ENCODE measurements at regions not wholly inside any gene's neighbourhood (a gene's known extent, or its start where the extent isn't known, plus 50 kb on each side); places are given as distances from the start of the nearest gene placed in this dataset.
A peak's percentile ranks its signal among the peaks of the same experiment; 100 is the strongest.

GRCh38 chr18:57909620-57910019 lies 106.5 kb upstream of the ATP8B1 start:
- Mint-ChIP-seq H3K9me3 (ENCODE audit: unreplicated experiment) (no peaks in the 10 kb centered on the region), H3K4me3 (ENCODE audit: unreplicated experiment) (no peak overlapping the region), H3K27ac (ENCODE audit: unreplicated experiment) (no peak overlapping the region), H3K27me3 (ENCODE audit: unreplicated experiment) (peaks cover 3% of the 10 kb centered on the region), H3K4me1 (ENCODE audit: low read depth, unreplicated experiment) (peaks cover 11% of the 10 kb centered on the region), H3K36me3 (ENCODE audit: unreplicated experiment) (no peaks in the 10 kb centered on the region)
- TF ChIP-seq CTCF (IDR thresholded peaks at IDR 0.05; ENCODE audit: partially characterized antibody, unreplicated experiment), result no peak
- DNase-seq, result no peak

DNA sequence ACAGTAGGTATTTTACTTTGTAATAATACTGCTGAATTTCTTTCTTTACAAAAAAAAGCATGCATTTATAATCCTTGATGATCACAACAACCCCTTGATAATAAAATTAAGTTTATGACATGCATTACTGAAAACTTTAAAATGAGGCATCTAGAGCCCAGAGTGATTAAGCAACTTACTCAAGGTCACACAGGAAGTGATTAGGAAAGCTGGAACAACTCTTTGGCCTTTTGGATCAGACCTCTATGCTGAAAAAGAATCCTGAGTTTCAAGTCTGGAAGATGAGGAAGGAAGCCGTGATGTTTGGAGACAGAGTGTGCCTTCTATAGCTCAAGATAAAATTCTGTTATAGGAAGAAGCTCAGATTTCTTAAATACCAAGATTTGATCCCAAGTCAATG lies 105.0 kb upstream of the ATP8B1 start:
- Mint-ChIP-seq H3K9me3 (ENCODE audit: unreplicated experiment) (no peaks in the 10 kb centered on the region), H3K27me3 (ENCODE audit: unreplicated experiment) (peaks cover 3% of the 10 kb centered on the region), H3K27ac (ENCODE audit: unreplicated experiment) (no peak overlapping the region), H3K4me3 (ENCODE audit: unreplicated experiment) (no peak overlapping the region), H3K36me3 (ENCODE audit: unreplicated experiment) (no peaks in the 10 kb centered on the region), H3K4me1 (ENCODE audit: low read depth, unreplicated experiment) (peaks cover 4% of the 10 kb centered on the region)
- no peak for DNase-seq
- TF ChIP-seq CTCF (IDR thresholded peaks at IDR 0.05; ENCODE audit: partially characterized antibody, unreplicated experiment), result no peak

DNA sequence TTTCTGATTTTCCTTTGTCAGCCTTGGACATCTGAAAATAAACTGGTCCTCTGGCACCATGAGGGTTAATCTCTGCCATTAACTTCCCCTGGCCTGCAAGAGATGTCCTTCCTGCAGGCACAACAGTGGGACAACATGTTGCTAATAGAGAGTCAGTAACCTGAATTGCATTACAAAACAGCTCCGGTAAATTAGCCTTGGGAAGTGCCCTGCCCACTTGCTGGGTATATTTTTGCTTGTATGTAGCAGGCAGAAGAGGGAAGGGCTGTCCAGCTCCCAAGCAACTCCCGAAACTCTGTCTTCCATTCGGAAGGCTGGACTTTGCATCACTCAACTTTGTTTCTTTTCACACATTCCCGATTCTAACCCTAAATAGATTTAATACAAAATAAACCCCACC lies 104.4 kb upstream of the ATP8B1 start:
- no peak for TF ChIP-seq CTCF (IDR thresholded peaks at IDR 0.05; ENCODE audit: partially characterized antibody, unreplicated experiment)
- DNase-seq, result no peak
- no peak overlapping the region for H3K27ac Mint-ChIP-seq (ENCODE audit: unreplicated experiment)
- H3K36me3 Mint-ChIP-seq (ENCODE audit: unreplicated experiment), result no peaks in the 10 kb centered on the region
- no peak overlapping the region for H3K4me3 Mint-ChIP-seq (ENCODE audit: unreplicated experiment)
- H3K9me3 Mint-ChIP-seq (ENCODE audit: unreplicated experiment), result no peaks in the 10 kb centered on the region
- H3K4me1 Mint-ChIP-seq (ENCODE audit: low read depth, unreplicated experiment), result peaks cover 4% of the 10 kb centered on the region
- peaks cover 3% of the 10 kb centered on the region for H3K27me3 Mint-ChIP-seq (ENCODE audit: unreplicated experiment)

GRCh38 chr18:57906852-57907251 lies 103.7 kb upstream of the ATP8B1 start:
- no peaks in the 10 kb centered on the region for H3K36me3 Mint-ChIP-seq (ENCODE audit: unreplicated experiment)
- peak overlapping the region; percentile 2 for H3K4me3 Mint-ChIP-seq (ENCODE audit: unreplicated experiment)
- peaks cover 3% of the 10 kb centered on the region for H3K27me3 Mint-ChIP-seq (ENCODE audit: unreplicated experiment)
- H3K27ac Mint-ChIP-seq (ENCODE audit: unreplicated experiment), result no peak overlapping the region
- DNase-seq, result no peak
- no peak for TF ChIP-seq CTCF (IDR thresholded peaks at IDR 0.05; ENCODE audit: partially characterized antibody, unreplicated experiment)
- H3K9me3 Mint-ChIP-seq (ENCODE audit: unreplicated experiment), result no peaks in the 10 kb centered on the region
- peaks cover 4% of the 10 kb centered on the region for H3K4me1 Mint-ChIP-seq (ENCODE audit: low read depth, unreplicated experiment)

- peaks cover 1% of the 10 kb centered on the region for H3K4me1 Mint-ChIP-seq (ENCODE audit: low read depth, unreplicated experiment)
- H3K36me3 Mint-ChIP-seq (ENCODE audit: unreplicated experiment), result no peaks in the 10 kb centered on the region
- H3K27ac Mint-ChIP-seq (ENCODE audit: unreplicated experiment), result no peak overlapping the region
- no peak for DNase-seq
- H3K27me3 Mint-ChIP-seq (ENCODE audit: unreplicated experiment), result no peaks in the 10 kb centered on the region
- no peak for TF ChIP-seq CTCF (IDR thresholded peaks at IDR 0.05; ENCODE audit: partially characterized antibody, unreplicated experiment)
- H3K9me3 Mint-ChIP-seq (ENCODE audit: unreplicated experiment), result peaks cover 2% of the 10 kb centered on the region
- no peak overlapping the region for H3K4me3 Mint-ChIP-seq (ENCODE audit: unreplicated experiment)
Observed at GRCh38 chr18:57904535-57904934, 101.4 kb upstream of the ATP8B1 start.

Measured in glutamatergic neuron (in vitro differentiated cells).